Endothelial cell of umbilical vein (primary cell): ENCODE measurements at regions not wholly inside any gene's neighbourhood (a gene's known extent, or its start where the extent isn't known, plus 50 kb on each side); places are given as distances from the start of the nearest gene placed in this dataset.

ENCODE experiments used
- BruUV-seq: library from RNA; stranded (reverse); fragments of 400-500 nt; replicated peaks from 2 replicates; lab custom pipeline; 2021; lab: Mats Ljungman, UMichigan
- CTCF ChIA-PET: fragments of 300-600, 350-600 bp; sonication (Branson Sonifier 250); formaldehyde crosslinking; loops from one replicate; lab custom pipeline; 2021; ENCODE audit warnings: antibody characterized with exemption, inconsistent platforms; lab: Charles Lee
- POLR2A ChIA-PET: fragments of 300-600, 350-600 bp; sonication (Branson Sonifier 250); formaldehyde crosslinking; loops from one replicate; lab custom pipeline; 2021; ENCODE audit warnings: antibody characterized with exemption, inconsistent platforms; lab: Charles Lee
- DNase-seq: peaks from one replicate; pipeline ENCODE4 v3.0.0-alpha.2; 2011; ENCODE audit warnings: low read depth, low spot score
- FAIRE-seq: peaks from 2 replicates; lab custom pipeline; 2011; peaks lifted over from hg19 to GRCh38; lab: Jason Lieb, UNC
- H2AFZ ChIP-seq: 2 replicates; pipeline ENCODE4 v1.6.0; 2012; ENCODE audit warnings: low read depth, low read length, control low read depth, inconsistent platforms
- H3K27ac ChIP-seq: 2 replicates; pipeline ENCODE4 v1.5.1; 2011; ENCODE audit warnings: low read depth, mild to moderate bottlenecking, control low read depth, low read length, moderate library complexity; ENCODE audit not compliant: insufficient read depth
- H3K27me3 ChIP-seq, 2 experiments: 2 replicates each; pipeline versions ENCODE4 v1.6.0 to v1.6.1; 2011; ENCODE audit warnings: low read length in 2 of 2, mixed read lengths in 1 of 2; ENCODE audit not compliant: control insufficient read depth in 2 of 2, insufficient read depth in 2 of 2
- H3K36me3 ChIP-seq, 2 experiments: 2 replicates in 1 of 2; 3 replicates in 1 of 2; pipeline ENCODE4 v1.5.1; 2011; ENCODE audit warnings: low read length in 2 of 2, mild to moderate bottlenecking in 1 of 2, moderate library complexity in 1 of 2; ENCODE audit not compliant: control insufficient read depth in 2 of 2, insufficient read depth in 2 of 2; ENCODE audit errors: extremely low read depth in 1 of 2
- H3K4me1 ChIP-seq: 3 replicates; pipeline ENCODE4 v1.5.1; 2011; ENCODE audit warnings: mild to moderate bottlenecking, low read length; ENCODE audit not compliant: control insufficient read depth, insufficient read depth; ENCODE audit errors: extremely low read depth
- H3K4me2 ChIP-seq: 2 replicates; pipeline ENCODE4 v1.6.1; 2011; ENCODE audit warnings: low read length, control low read depth, mixed read lengths; ENCODE audit not compliant: insufficient read depth
- H3K4me3 ChIP-seq, 3 experiments: fragments of 200-600 bp in 1 of 3; sonication (generic), shearing (Covaris generic) in 1 of 3; replicated peaks in 1 of 3; 2 replicates each; pipeline ENCODE4 v1.5.1; 2011 to 2016; ENCODE audit warnings: control low read depth in 3 of 3, low read length in 3 of 3, mild to moderate bottlenecking in 2 of 3, inconsistent platforms in 1 of 3, low read depth in 1 of 3, moderate library complexity in 1 of 3; ENCODE audit not compliant: insufficient read depth in 1 of 3
- H3K79me2 ChIP-seq: 2 replicates; pipeline ENCODE4 v1.6.0; 2012; ENCODE audit warnings: low read length, inconsistent platforms; ENCODE audit not compliant: control insufficient read depth, insufficient read depth
- H3K9ac ChIP-seq: replicated peaks from 2 replicates; pipeline ENCODE3; 2011; ENCODE audit warnings: low read length, control low read depth; ENCODE audit not compliant: insufficient read depth; ENCODE audit errors: extremely low read depth
- H3K9me1 ChIP-seq: replicated peaks from 3 replicates; pipeline ENCODE4 v1.6.0; 2011; ENCODE audit warnings: mild to moderate bottlenecking, low read length; ENCODE audit not compliant: control insufficient read depth, insufficient read depth; ENCODE audit errors: extremely low read depth
- H3K9me3 ChIP-seq: replicated peaks from 2 replicates; pipeline ENCODE4 v1.5.1; 2012; ENCODE audit warnings: low read length, inconsistent platforms; ENCODE audit not compliant: control insufficient read depth, insufficient read depth
- H4K20me1 ChIP-seq: replicated peaks from 2 replicates; pipeline ENCODE3; 2011; ENCODE audit warnings: mild to moderate bottlenecking, low read length; ENCODE audit not compliant: control insufficient read depth, insufficient read depth; ENCODE audit errors: extremely low read depth
- CTCF ChIP-seq, 2 donors: IDR thresholded peaks; 1 replicate in 1 of 2; 2 replicates in 1 of 2; pipeline ENCODE4 v1.5.1; 2011; ENCODE audit warnings: low read length in 2 of 2, mild to moderate bottlenecking in 2 of 2, moderate library complexity in 2 of 2, control low read depth in 1 of 2, inconsistent platforms in 1 of 2, low read depth in 1 of 2; ENCODE audit not compliant: insufficient read depth in 1 of 2; ENCODE audit errors: extremely low read depth in 1 of 2
- EZH2 ChIP-seq: IDR thresholded peaks from 2 replicates; pipeline ENCODE4 v1.6.1; 2012; ENCODE audit warnings: borderline replicate concordance, low read depth, mild to moderate bottlenecking, moderate library complexity, low read length, inconsistent platforms; ENCODE audit not compliant: severe bottlenecking
- FOS ChIP-seq: IDR thresholded peaks from 2 replicates; pipeline ENCODE4 v1.6.1; 2011; ENCODE audit warnings: mild to moderate bottlenecking, low read length, moderate library complexity, borderline replicate concordance; ENCODE audit not compliant: insufficient read depth
- GATA2 ChIP-seq: IDR thresholded peaks from 2 replicates; pipeline ENCODE4 v1.7.0; 2011; ENCODE audit warnings: low read depth, mild to moderate bottlenecking, moderate library complexity, mixed read lengths, low read length; ENCODE audit not compliant: insufficient read length, insufficient read depth
- JUN ChIP-seq: IDR thresholded peaks from 2 replicates; pipeline ENCODE4 v1.6.1; 2011; ENCODE audit warnings: borderline replicate concordance, low read depth; ENCODE audit not compliant: insufficient read length, insufficient read depth
- MAX ChIP-seq: IDR thresholded peaks from 2 replicates; pipeline ENCODE4 v1.6.1; 2011; ENCODE audit not compliant: insufficient read depth, insufficient read length
- MYC ChIP-seq: IDR thresholded peaks from one replicate; pipeline ENCODE4 v1.6.1; 2011; ENCODE audit warnings: mild to moderate bottlenecking, low read depth, low read length
- POLR2A ChIP-seq: IDR thresholded peaks from 2 replicates; pipeline ENCODE4 v1.6.1; 2012; ENCODE audit warnings: low read depth, mild to moderate bottlenecking, control low read depth, low read length
- POLR2AphosphoS5 ChIP-seq: IDR thresholded peaks from 2 replicates; pipeline ENCODE4 v1.6.1; 2012; ENCODE audit warnings: low read depth, mild to moderate bottlenecking, control low read depth, low read length, moderate library complexity; ENCODE audit not compliant: insufficient read depth
- dilution Hi-C: fragments of 300-500 bp; cut with MboI; formaldehyde crosslinking; loops from one replicate; pipeline ENCODE4 v1.15.0; 2019; ENCODE audit warnings: low sequenced_read_pairs; ENCODE audit not compliant: extremely low pct_ligation_motif_present
- intact Hi-C: fragments of 100-400 bp; cut with micrococcal nuclease; formaldehyde crosslinking; loops from one replicate; pipeline ENCODE4 v1.10.0; 2022

DNA sequence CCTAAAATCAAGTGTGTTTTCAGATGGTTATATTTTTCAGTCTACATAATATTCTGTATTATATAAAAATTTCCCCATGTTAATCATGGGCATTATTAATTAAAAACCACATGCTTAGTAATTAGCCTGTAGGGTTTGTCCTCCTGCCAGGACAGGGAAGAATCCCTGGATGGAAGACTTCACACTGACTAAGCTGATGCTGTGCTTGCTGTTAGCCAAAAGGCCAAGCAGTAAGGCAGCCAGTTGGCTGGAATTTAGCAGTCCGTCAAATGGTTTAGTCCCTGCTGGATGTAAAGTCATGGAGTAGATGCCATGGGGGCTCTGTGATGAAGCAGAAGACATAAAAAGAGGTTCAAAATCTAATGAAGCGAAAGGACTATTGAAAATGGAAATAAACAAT is 168.0 kb upstream of the OBI1 start:
- no peak overlapping the region for H2AFZ ChIP-seq
- no peaks in the 10 kb centered on the region for H3K9me3 ChIP-seq
- H3K27ac ChIP-seq: no peak overlapping the region
- BruUV-seq: no TSS peak
- no peaks in the 10 kb centered on the region for H3K27me3 ChIP-seq
- dilution Hi-C loops: no loop called here
- no peaks in the 10 kb centered on the region for H3K4me1 ChIP-seq
- H3K9ac ChIP-seq: no peak overlapping the region
- no peak overlapping the region for H3K4me2 ChIP-seq
- no peaks in the 10 kb centered on the region for H3K9me1 ChIP-seq
- intact Hi-C loops: no loop called here
- no peaks in the 10 kb centered on the region for H4K20me1 ChIP-seq
- DNase-seq (no peak), FAIRE-seq (no peak)
- H3K36me3 ChIP-seq: no peaks in the 10 kb centered on the region
- no peaks in the 10 kb centered on the region for H3K79me2 ChIP-seq
- POLR2A ChIA-PET: no interaction called here
- CTCF ChIA-PET: no interaction called here
- H3K4me3 ChIP-seq: no peak overlapping the region
- TF ChIP-seq JUN (no peak), MYC (no peak), POLR2A (no peak), CTCF (IDR thresholded peaks at IDR 0.05; ENCODE audit: extremely low read depth in 1 of 2, insufficient read depth in 1 of 2, low read depth in 1 of 2, low read length in 2 of 2) (no peak), EZH2 (no peak), FOS (no peak)

DNA sequence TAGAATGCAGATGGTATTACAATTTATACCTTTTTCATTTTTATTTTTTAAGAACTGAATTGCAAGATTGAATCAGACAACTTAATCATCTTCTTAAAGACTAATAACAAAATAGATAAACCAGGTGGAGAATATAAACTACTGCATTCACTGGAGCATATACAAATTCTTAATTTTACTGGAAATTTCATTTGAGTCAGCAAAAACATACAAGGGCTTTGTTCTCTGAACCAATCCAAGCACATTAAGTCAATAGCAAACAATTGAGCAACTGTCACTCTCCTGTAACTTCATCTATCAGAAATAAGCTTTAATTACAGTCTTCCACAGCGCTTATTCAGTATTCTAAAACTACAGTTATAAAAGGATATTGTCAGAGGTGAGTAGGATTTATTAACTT is 167.4 kb upstream of the OBI1 start:
- Histone ChIP-seq H3K9me3 (no peaks in the 10 kb centered on the region), H3K27me3 (no peaks in the 10 kb centered on the region), H3K4me1 (no peaks in the 10 kb centered on the region), H3K9ac (no peak overlapping the region), H3K9me1 (no peaks in the 10 kb centered on the region), H2AFZ (no peak overlapping the region), H3K27ac (no peak overlapping the region), H3K4me2 (no peak overlapping the region), H3K79me2 (no peaks in the 10 kb centered on the region), H3K36me3 (no peaks in the 10 kb centered on the region), H3K4me3 (no peak overlapping the region), H4K20me1 (no peaks in the 10 kb centered on the region)
- TF ChIP-seq EZH2 (no peak), FOS (no peak), MAX (no peak), CTCF (IDR thresholded peaks at IDR 0.05; ENCODE audit: extremely low read depth in 1 of 2, insufficient read depth in 1 of 2, low read depth in 1 of 2, low read length in 2 of 2) (no peak), MYC (no peak), POLR2AphosphoS5 (no peak), GATA2 (no peak), JUN (no peak), POLR2A (no peak)
- intact Hi-C loops (no loop called here), dilution Hi-C loops (no loop called here)
- DNase-seq (no peak), FAIRE-seq (no peak)
- no TSS peak for BruUV-seq
- ChIA-PET CTCF (no interaction called here), POLR2A (no interaction called here)
